Transverse colon (tissue), 4 donors: ENCODE measurements at regions not wholly inside any gene's neighbourhood (a gene's known extent, or its start where the extent isn't known, plus 50 kb on each side); places are given as distances from the start of the nearest gene placed in this dataset.
"Not testable (repeated sequence)": the region's sequence is repeated elsewhere in the genome, so short reads cannot be mapped to it uniquely, and the experiment has no call there.

Source experiments
- DNase-seq: peaks from one replicate; pipeline ENCODE4 v3.0.0-alpha.2; 2019
- H3K27ac ChIP-seq, 4 donors: fragments of 200-600 bp; sonication (generic); 2 replicates each; pipeline ENCODE4 v1.5.1; 2016 to 2018; ENCODE audit warnings: inconsistent platforms in 4 of 4
- H3K27me3 ChIP-seq: fragments of 200-600 bp; sonication (generic); 2 replicates; pipeline ENCODE4 v1.5.1; 2017; ENCODE audit warnings: inconsistent platforms
- H3K36me3 ChIP-seq, 4 donors: fragments of 200-600 bp; sonication (generic); 2 replicates each; pipeline ENCODE4 v1.5.1; 2017 to 2019; ENCODE audit warnings: inconsistent platforms in 4 of 4
- H3K4me1 ChIP-seq, 4 donors: fragments of 200-600 bp; sonication (generic); 2 replicates each; pipeline ENCODE4 v1.5.1; 2017 to 2020; ENCODE audit warnings: inconsistent platforms in 4 of 4
- H3K4me3 ChIP-seq, 4 donors: fragments of 200-600 bp; sonication (generic); 1 replicate in 1 of 4; 2 replicates in 3 of 4; pipeline versions ENCODE4 v1.5.1 to v1.6.1; 2017 to 2019; ENCODE audit warnings: inconsistent platforms in 4 of 4
- H3K9me3 ChIP-seq, 2 donors: fragments of 200-600 bp; sonication (generic); 2 replicates each; pipeline ENCODE4 v1.5.1; 2017 to 2019; ENCODE audit warnings: inconsistent platforms in 2 of 2
- EP300 ChIP-seq: sonication (generic); formaldehyde crosslinking; IDR thresholded peaks from one replicate; pipeline ENCODE4 v1.6.1; 2017; ENCODE audit warnings: antibody characterized with exemption, low read depth
- POLR2A ChIP-seq: fragments of 450-650 bp; IDR thresholded peaks from one replicate; pipeline ENCODE4 v1.6.1; 2016; ENCODE audit warnings: antibody characterized with exemption, mild to moderate bottlenecking, moderate library complexity
- POLR2AphosphoS5 ChIP-seq, 3 donors: sonication (generic); formaldehyde crosslinking; IDR thresholded peaks; one replicate each; pipeline ENCODE4 v1.6.1; 2016; ENCODE audit warnings: antibody characterized with exemption in 3 of 3
- WGBS, 2 donors: methylation state at CpG; one replicate each; pipeline ENCODE4 v1.1.5; 2018; ENCODE audit warnings: low coverage in 1 of 2; 5-methylcytosine and 5-hydroxymethylcytosine counted together
- in situ Hi-C, 4 donors: fragments of 200-750 bp; cut with MboI; loops; one replicate each; pipeline versions ENCODE4 v1.15.0 to v1.15.1; 2017; ENCODE audit warnings: low sequenced_read_pairs in 3 of 4, low pct_ligation_motif_present in 1 of 4, low pct_unique_long_range_greater_than_20kb in 1 of 4
- intact Hi-C: fragments of 100-400 bp; cut with DNase I; formaldehyde crosslinking; loops from one replicate; pipeline ENCODE4 v1.15.1; 2023; ENCODE audit warnings: low total_unique reads
- TF ChIP-seq, protein P1 (sequence below), 5 experiments: fragments of 200-600 bp in 3 of 5; fragments of 450-650 bp in 2 of 5; sonication (generic) in 3 of 5; IDR thresholded peaks; 1 replicate in 2 of 5; 2 replicates in 3 of 5; pipeline ENCODE4 v1.5.1; 2016 to 2017; ENCODE audit warnings: antibody characterized with exemption in 5 of 5, inconsistent platforms in 3 of 5, mild to moderate bottlenecking in 2 of 5, moderate library complexity in 1 of 5

DNA sequence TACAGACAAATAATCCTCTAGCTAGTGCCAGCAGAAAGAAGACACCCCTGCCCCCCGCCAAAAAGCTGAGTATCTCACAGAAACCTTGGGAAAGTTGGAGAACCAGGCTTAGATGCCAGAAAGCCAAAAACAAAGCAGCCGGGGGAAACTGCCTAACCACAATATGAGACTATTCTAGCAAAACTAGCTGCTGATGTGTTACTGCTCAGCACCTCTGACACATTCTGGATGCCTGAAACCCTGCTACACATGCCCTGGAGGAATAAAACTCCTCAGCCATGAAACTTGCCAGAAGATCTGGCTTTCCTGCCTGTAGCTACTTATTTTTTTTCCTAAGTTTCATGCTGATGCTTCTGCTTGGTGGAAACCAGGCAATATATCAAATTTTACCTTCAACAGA is 122.7 kb upstream of the GCFC2 start:
- TF ChIP-seq, protein P1, sequence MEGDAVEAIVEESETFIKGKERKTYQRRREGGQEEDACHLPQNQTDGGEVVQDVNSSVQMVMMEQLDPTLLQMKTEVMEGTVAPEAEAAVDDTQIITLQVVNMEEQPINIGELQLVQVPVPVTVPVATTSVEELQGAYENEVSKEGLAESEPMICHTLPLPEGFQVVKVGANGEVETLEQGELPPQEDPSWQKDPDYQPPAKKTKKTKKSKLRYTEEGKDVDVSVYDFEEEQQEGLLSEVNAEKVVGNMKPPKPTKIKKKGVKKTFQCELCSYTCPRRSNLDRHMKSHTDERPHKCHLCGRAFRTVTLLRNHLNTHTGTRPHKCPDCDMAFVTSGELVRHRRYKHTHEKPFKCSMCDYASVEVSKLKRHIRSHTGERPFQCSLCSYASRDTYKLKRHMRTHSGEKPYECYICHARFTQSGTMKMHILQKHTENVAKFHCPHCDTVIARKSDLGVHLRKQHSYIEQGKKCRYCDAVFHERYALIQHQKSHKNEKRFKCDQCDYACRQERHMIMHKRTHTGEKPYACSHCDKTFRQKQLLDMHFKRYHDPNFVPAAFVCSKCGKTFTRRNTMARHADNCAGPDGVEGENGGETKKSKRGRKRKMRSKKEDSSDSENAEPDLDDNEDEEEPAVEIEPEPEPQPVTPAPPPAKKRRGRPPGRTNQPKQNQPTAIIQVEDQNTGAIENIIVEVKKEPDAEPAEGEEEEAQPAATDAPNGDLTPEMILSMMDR (IDR thresholded peaks at IDR 0.05): no peak
- TF ChIP-seq POLR2A: no peak
- TF ChIP-seq EP300: no peak
- no peak for DNase-seq
- Histone ChIP-seq H3K27ac (no peak overlapping the region), H3K36me3 (no peaks in the 10 kb centered on the region), H3K27me3 (no peaks in the 10 kb centered on the region), H3K4me3 (no peak overlapping the region), H3K9me3 (no peaks in the 10 kb centered on the region), H3K4me1 (no peaks in the 10 kb centered on the region)
- 0 to 72% methylated on average over 1 to 2 of the region's 2 CpGs for WGBS, 2 donors
- intact Hi-C loops: no loop called here
- in situ Hi-C loops: no loop called here

DNA sequence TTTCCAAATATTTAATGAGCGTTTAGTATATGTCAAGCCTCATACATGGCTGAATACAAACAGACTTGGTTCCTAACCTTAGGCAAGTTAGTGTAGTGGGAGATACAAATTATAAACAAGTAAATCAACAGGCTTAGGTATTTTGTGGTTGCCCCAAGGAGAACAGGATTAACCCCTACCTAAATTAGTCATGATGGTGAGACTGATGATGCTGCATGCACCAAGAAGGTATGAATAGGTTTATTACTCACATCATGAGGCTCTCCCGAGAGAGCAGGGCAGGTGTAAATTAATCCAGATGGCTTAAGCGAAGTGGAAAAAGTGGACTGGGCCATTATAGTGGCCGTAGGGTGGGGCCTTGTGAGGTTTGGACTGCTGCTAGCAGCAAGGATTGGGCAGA is 118.1 kb upstream of the GCFC2 start:
- in situ Hi-C loops: no loop called here
- no peak for DNase-seq
- Histone ChIP-seq H3K9me3 (no peaks in the 10 kb centered on the region), H3K27me3 (no peaks in the 10 kb centered on the region), H3K27ac (no peak overlapping the region), H3K4me1 (no peaks in the 10 kb centered on the region), H3K4me3 (no peak overlapping the region), H3K36me3 (no peaks in the 10 kb centered on the region)
- 71 to 73% methylated on average over 2 to 4 of the region's 4 CpGs for WGBS, 2 donors
- TF ChIP-seq, protein P1 (IDR thresholded peaks at IDR 0.05): no peak
- TF ChIP-seq EP300 (no peak), POLR2A (no peak), POLR2AphosphoS5 (IDR thresholded peaks at IDR 0.05) (no peak)
- intact Hi-C loops: no loop called here

DNA sequence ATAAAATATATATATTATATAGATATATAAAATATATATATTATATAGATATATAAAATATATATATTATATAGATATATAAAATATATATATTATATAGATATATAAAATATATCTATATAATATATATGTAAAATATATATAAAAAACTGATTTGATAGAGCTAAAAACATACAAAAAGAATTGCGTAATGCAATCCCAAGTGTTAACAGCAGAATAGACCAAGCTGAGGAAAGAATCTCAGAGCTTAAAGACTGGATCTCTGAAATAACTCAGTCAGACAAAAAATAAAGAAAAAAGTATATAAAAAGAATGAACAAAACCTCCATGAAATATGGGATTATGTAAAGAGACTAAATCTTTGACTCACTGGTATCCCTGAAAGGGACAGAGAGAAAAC is 112.8 kb upstream of the GCFC2 start:
- H3K27ac ChIP-seq, H3K4me3 ChIP-seq, in situ Hi-C loops, H3K36me3 ChIP-seq, DNase-seq, H3K9me3 ChIP-seq, H3K4me1 ChIP-seq, intact Hi-C loops, H3K27me3 ChIP-seq: not testable (repeated sequence)
- 90 to 100% methylated on average over 1 of the region's 1 CpG for WGBS, 2 donors

DNA sequence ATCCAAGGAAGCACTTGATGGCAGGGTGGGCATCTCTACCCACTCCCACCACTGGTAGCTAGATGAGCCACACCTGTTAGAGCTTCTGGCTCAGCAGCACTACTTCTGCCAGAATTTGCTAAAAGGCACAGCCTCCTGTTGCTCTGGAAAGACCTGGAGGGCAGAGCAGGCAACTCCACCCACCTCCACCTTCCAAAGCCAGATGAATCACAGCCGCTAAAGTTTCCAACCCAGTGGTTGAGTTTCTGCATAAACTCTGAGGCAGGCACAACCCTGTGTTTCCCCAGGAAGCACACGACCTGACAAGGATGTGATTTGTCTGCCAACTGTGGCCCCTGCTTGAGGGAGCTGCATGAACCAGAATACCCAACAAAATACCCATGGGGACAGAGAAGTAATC is 111.6 kb upstream of the GCFC2 start:
- in situ Hi-C loops (no loop called here), intact Hi-C loops (no loop called here)
- DNase-seq: no peak
- Histone ChIP-seq H3K4me3 (no peak overlapping the region), H3K36me3 (no peaks in the 10 kb centered on the region), H3K27me3 (no peaks in the 10 kb centered on the region), H3K9me3 (no peaks in the 10 kb centered on the region), H3K4me1 (no peaks in the 10 kb centered on the region), H3K27ac (no peak overlapping the region)
- TF ChIP-seq, protein P1 (IDR thresholded peaks at IDR 0.05): no peak
- TF ChIP-seq POLR2A (no peak), POLR2AphosphoS5 (IDR thresholded peaks at IDR 0.05) (no peak)
- WGBS, 2 donors: 70% methylated on average over 2 of the region's 2 CpGs; no CpG with 5 or more reads in 1 of the 2 donors

DNA sequence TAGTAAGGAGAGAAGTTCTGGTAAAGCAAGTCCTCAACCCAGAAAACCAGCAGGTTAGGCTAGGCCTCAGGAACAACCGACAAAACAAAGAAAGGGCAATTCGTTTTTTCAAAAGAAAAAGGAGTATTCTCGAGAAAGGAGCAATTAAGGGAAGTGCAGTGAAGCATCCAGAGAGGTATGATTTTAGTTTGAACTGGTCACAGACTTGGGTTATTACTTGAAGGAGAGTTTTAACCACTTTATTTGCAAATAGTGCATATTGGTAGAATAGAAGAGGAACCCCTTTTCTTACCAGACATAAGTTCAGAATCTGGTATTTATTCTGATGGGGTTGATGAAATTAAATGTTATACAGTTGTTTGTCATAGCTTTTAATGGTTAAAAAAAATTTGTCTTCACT is 110.0 kb upstream of the GCFC2 start:
- Histone ChIP-seq H3K4me1 (no peaks in the 10 kb centered on the region), H3K27me3 (no peaks in the 10 kb centered on the region), H3K4me3 (no peak overlapping the region), H3K27ac (no peak overlapping the region), H3K36me3 (no peaks in the 10 kb centered on the region), H3K9me3 (no peaks in the 10 kb centered on the region)
- intact Hi-C loops: no loop called here
- TF ChIP-seq, protein P1 (IDR thresholded peaks at IDR 0.05): no peak
- TF ChIP-seq EP300 (no peak), POLR2A (no peak), POLR2AphosphoS5 (IDR thresholded peaks at IDR 0.05) (no peak)
- WGBS, 2 donors: 65 to 71% methylated on average over 3 of the region's 3 CpGs
- in situ Hi-C loops: no loop called here
- DNase-seq: no peak
